ENCODE measurements at regions not wholly inside any gene's neighbourhood (a gene's known extent, or its start where the extent isn't known, plus 50 kb on each side); places are given as distances from the start of the nearest gene placed in this dataset.
A peak's percentile ranks its signal among the peaks of the same experiment; 100 is the strongest.

DNA sequence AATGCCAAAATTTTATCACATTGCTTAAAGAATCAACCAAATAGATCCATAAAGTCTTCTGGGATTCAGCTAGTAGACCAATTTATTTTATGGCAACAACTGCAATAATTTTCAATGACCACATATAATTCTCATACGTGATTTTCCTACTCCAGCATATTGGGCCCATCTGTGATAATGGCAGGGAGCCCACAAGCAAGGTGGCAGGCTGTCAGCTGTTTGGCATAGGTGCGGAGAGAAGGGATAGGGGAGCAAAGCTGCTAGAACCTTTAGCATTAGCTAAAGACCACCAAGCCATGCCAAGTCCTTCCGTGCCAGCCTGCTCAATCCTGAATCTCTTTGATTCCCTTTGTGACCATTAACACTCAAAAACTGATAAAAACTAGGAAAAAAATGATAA, 721.2 kb downstream of the XPNPEP1 start:
- no peaks in the 10 kb centered on the region for H3K9me3 ChIP-seq

GRCh38 chr10:109200646-109201045, 722.7 kb downstream of the XPNPEP1 start:
- Mint-ChIP-seq H3K27ac (ENCODE audit: unreplicated experiment) (peak overlapping the region; percentile 74), H3K27me3 (ENCODE audit: insufficient read depth, unreplicated experiment) (no peaks in the 10 kb centered on the region), H3K4me1 (ENCODE audit: low read depth, unreplicated experiment) (peaks cover 14% of the 10 kb centered on the region), H3K36me3 (ENCODE audit: insufficient read depth, unreplicated experiment) (peaks cover 17% of the 10 kb centered on the region), H3K4me3 (ENCODE audit: unreplicated experiment) (no peak overlapping the region), H3K9me3 (ENCODE audit: unreplicated experiment) (peaks cover 31% of the 10 kb centered on the region)
- POLR2A ChIA-PET = no interaction called here
- no peaks in the 10 kb centered on the region for H3K36me3 ChIP-seq (ENCODE audit: control insufficient read depth, insufficient read depth, low read length)
- H3K4me3 ChIP-seq (ENCODE audit: low read depth, low read length) = no peak overlapping the region
- TF ChIP-seq, protein P1, sequence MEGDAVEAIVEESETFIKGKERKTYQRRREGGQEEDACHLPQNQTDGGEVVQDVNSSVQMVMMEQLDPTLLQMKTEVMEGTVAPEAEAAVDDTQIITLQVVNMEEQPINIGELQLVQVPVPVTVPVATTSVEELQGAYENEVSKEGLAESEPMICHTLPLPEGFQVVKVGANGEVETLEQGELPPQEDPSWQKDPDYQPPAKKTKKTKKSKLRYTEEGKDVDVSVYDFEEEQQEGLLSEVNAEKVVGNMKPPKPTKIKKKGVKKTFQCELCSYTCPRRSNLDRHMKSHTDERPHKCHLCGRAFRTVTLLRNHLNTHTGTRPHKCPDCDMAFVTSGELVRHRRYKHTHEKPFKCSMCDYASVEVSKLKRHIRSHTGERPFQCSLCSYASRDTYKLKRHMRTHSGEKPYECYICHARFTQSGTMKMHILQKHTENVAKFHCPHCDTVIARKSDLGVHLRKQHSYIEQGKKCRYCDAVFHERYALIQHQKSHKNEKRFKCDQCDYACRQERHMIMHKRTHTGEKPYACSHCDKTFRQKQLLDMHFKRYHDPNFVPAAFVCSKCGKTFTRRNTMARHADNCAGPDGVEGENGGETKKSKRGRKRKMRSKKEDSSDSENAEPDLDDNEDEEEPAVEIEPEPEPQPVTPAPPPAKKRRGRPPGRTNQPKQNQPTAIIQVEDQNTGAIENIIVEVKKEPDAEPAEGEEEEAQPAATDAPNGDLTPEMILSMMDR (IDR thresholded peaks at IDR 0.05; ENCODE audit: insufficient read depth in 1 of 2, low read depth in 1 of 2, low read length in 1 of 2, severe bottlenecking in 1 of 2, unreplicated experiment in 1 of 2) = no peak
- no TSS peak for BruUV-seq (replicated peaks)
- DNase-seq = no peak
- intact Hi-C loops (cut with micrococcal nuclease; ENCODE audit: unreplicated experiment) = loop anchor here (1.0 to 5.0 kb wide), 3 partner anchors 82 to 603 kb away; no protein-coding TSS in a partner anchor
- CTCF ChIA-PET = no interaction called here
- H3K4me1 ChIP-seq = peaks cover 24% of the 10 kb centered on the region
- H3K9me3 ChIP-seq = no peaks in the 10 kb centered on the region
- no peaks in the 10 kb centered on the region for H3K27me3 ChIP-seq (replicated peaks; ENCODE audit: control insufficient read depth, insufficient read depth, low read length)

More for the DNA sequence above, 721.2 kb downstream of the XPNPEP1 start:
- no peaks in the 10 kb centered on the region for H3K36me3 ChIP-seq (ENCODE audit: control insufficient read depth, insufficient read depth, low read length)
- ChIA-PET POLR2A (no interaction called here), CTCF (no interaction called here)
- TF ChIP-seq, protein P1 (IDR thresholded peaks at IDR 0.05; ENCODE audit: insufficient read depth in 1 of 2, low read depth in 1 of 2, low read length in 1 of 2, severe bottlenecking in 1 of 2, unreplicated experiment in 1 of 2) = no peak
- no peaks in the 10 kb centered on the region for H3K27me3 ChIP-seq (replicated peaks; ENCODE audit: control insufficient read depth, insufficient read depth, low read length)
- Mint-ChIP-seq H3K27ac (ENCODE audit: unreplicated experiment) (no peak overlapping the region), H3K27me3 (ENCODE audit: insufficient read depth, unreplicated experiment) (no peaks in the 10 kb centered on the region), H3K4me1 (ENCODE audit: low read depth, unreplicated experiment) (peaks cover 14% of the 10 kb centered on the region), H3K4me3 (ENCODE audit: unreplicated experiment) (no peak overlapping the region), H3K9me3 (ENCODE audit: unreplicated experiment) (peaks cover 29% of the 10 kb centered on the region), H3K36me3 (ENCODE audit: insufficient read depth, unreplicated experiment) (peaks cover 17% of the 10 kb centered on the region)
- no peak for DNase-seq
- H3K4me1 ChIP-seq = peaks cover 30% of the 10 kb centered on the region
- H3K4me3 ChIP-seq (ENCODE audit: low read depth, low read length) = no peak overlapping the region
- intact Hi-C loops (cut with micrococcal nuclease; ENCODE audit: unreplicated experiment) = loop anchor here (5.0 kb wide), 1 partner anchor 605 kb away; no protein-coding TSS in a partner anchor
- BruUV-seq (replicated peaks) = no TSS peak

GRCh38 chr10:109191823-109192222, 731.5 kb downstream of the XPNPEP1 start:
- Histone ChIP-seq H3K36me3 (ENCODE audit: control insufficient read depth, insufficient read depth, low read length) (no peaks in the 10 kb centered on the region), H3K27me3 (replicated peaks; ENCODE audit: control insufficient read depth, insufficient read depth, low read length) (no peaks in the 10 kb centered on the region), H3K4me3 (ENCODE audit: low read depth, low read length) (no peak overlapping the region), H3K4me1 (no peaks in the 10 kb centered on the region; the same call in 1 of the 2 replicates), H3K9me3 (peaks cover 6% of the 10 kb centered on the region)
- POLR2A ChIA-PET = no interaction called here
- no peak overlapping the region for H3K4me3 Mint-ChIP-seq (ENCODE audit: unreplicated experiment)
- no TSS peak for BruUV-seq (replicated peaks)
- H3K9me3 Mint-ChIP-seq (ENCODE audit: unreplicated experiment) = peaks cover 34% of the 10 kb centered on the region
- no peak overlapping the region for H3K27ac Mint-ChIP-seq (ENCODE audit: unreplicated experiment)
- intact Hi-C loops (cut with micrococcal nuclease; ENCODE audit: unreplicated experiment) = no loop called here
- DNase-seq = no peak
- TF ChIP-seq, protein P1 (IDR thresholded peaks at IDR 0.05; ENCODE audit: insufficient read depth in 1 of 2, low read depth in 1 of 2, low read length in 1 of 2, severe bottlenecking in 1 of 2, unreplicated experiment in 1 of 2) = no peak
- CTCF ChIA-PET = no interaction called here
- no peaks in the 10 kb centered on the region for H3K36me3 Mint-ChIP-seq (ENCODE audit: insufficient read depth, unreplicated experiment)
- H3K27me3 Mint-ChIP-seq (ENCODE audit: insufficient read depth, unreplicated experiment) = no peaks in the 10 kb centered on the region
- peaks cover 7% of the 10 kb centered on the region for H3K4me1 Mint-ChIP-seq (ENCODE audit: low read depth, unreplicated experiment)
